HepG2 (cell line): ENCODE measurements at regions not wholly inside any gene's neighbourhood (a gene's known extent, or its start where the extent isn't known, plus 50 kb on each side); places are given as distances from the start of the nearest gene placed in this dataset.

ENCODE experiments used
- BORCS8-MEF2B ChIP-seq: sonication (generic); formaldehyde crosslinking; IDR thresholded peaks from 2 replicates; pipeline ENCODE4 v1.8.0; 2022; ENCODE audit warnings: mild to moderate bottlenecking, missing genetic modification reagents
- ELF3 ChIP-seq: IDR thresholded peaks from 2 replicates; pipeline ENCODE4 v1.6.1; 2016; ENCODE audit warnings: missing genetic modification reagents, missing compliant biosample characterization
- FOXK1 ChIP-seq: sonication (generic); formaldehyde crosslinking; IDR thresholded peaks from 2 replicates; pipeline ENCODE4 v1.4.0; 2020; ENCODE audit warnings: low read depth, missing genetic modification reagents, borderline replicate concordance
- ISX ChIP-seq: sonication (generic); formaldehyde crosslinking; conservative IDR thresholded peaks from 2 replicates; pipeline ENCODE4 v1.5.0; 2020; ENCODE audit warnings: missing genetic modification reagents
- KLF16 ChIP-seq, 2 experiments: sonication (generic) in 1 of 2; formaldehyde crosslinking in 1 of 2; IDR thresholded peaks; 2 replicates each; pipeline versions ENCODE4 v1.6.1 to v1.8.0; 2016 to 2023; ENCODE audit warnings: missing genetic modification reagents in 2 of 2, missing compliant biosample characterization in 1 of 2
- KLF6 ChIP-seq: IDR thresholded peaks from 2 replicates; pipeline ENCODE4 v1.8.0; 2016; ENCODE audit warnings: missing biosample characterization, missing genetic modification reagents
- MAFK ChIP-seq, 2 experiments: IDR thresholded peaks in 1 of 2; conservative IDR thresholded peaks in 1 of 2; 2 replicates each; pipeline ENCODE4 v1.6.1; 2011; ENCODE audit warnings: improper control_type of control experiment in 2 of 2, low read length in 2 of 2
- MEIS1 ChIP-seq: sonication (generic); formaldehyde crosslinking; IDR thresholded peaks from 2 replicates; pipeline ENCODE4 v1.9.0; 2021; ENCODE audit warnings: mild to moderate bottlenecking, missing genetic modification reagents, moderate library complexity, borderline replicate concordance
- MIER2 ChIP-seq: IDR thresholded peaks from 2 replicates; pipeline ENCODE4 v1.6.1; 2016; ENCODE audit warnings: missing biosample characterization, missing genetic modification reagents
- NFYC ChIP-seq: IDR thresholded peaks from 2 replicates; pipeline ENCODE4 v1.6.1; 2016; ENCODE audit warnings: missing genetic modification reagents, missing compliant biosample characterization
- RAD21 ChIP-seq: fragments of 450-650 bp; formaldehyde crosslinking; IDR thresholded peaks from 2 replicates; pipeline ENCODE4 v1.5.0; 2020; ENCODE audit warnings: mild to moderate bottlenecking
- TEAD3 ChIP-seq: optimal IDR thresholded peaks from 2 replicates; pipeline ENCODE3; 2016; ENCODE audit warnings: borderline replicate concordance
- TFE3 ChIP-seq: IDR thresholded peaks from 2 replicates; pipeline ENCODE4 v1.6.1; 2016
- TGIF2 ChIP-seq: IDR thresholded peaks from 2 replicates; pipeline ENCODE4 v1.6.1; 2016; ENCODE audit warnings: control low read depth, missing compliant biosample characterization
- WIZ ChIP-seq: sonication (generic); formaldehyde crosslinking; IDR thresholded peaks from 2 replicates; pipeline ENCODE4 v1.5.1; 2020; ENCODE audit warnings: mild to moderate bottlenecking, missing genetic modification reagents
- ZNF557 ChIP-seq: sonication (generic); formaldehyde crosslinking; IDR thresholded peaks from 2 replicates; pipeline ENCODE4 v1.4.0; 2020; ENCODE audit warnings: missing genetic modification reagents
- ZNF605 ChIP-seq: sonication (generic); formaldehyde crosslinking; IDR thresholded peaks from 2 replicates; pipeline ENCODE4 v1.8.0; 2022; ENCODE audit warnings: mild to moderate bottlenecking, missing genetic modification reagents

GRCh38 chr5:175321927-175322532 lies 122.0 kb downstream of the DRD1 start (continued):
- peak; percentile 97 for TF ChIP-seq MIER2 (CRISPR knock-in tag)
- TF ChIP-seq MEIS1 (CRISPR knock-in tag), result no peak
- TF ChIP-seq TGIF2, result peak; percentile 81; the same call in 1 of the 2 replicates
- no peak for TF ChIP-seq RAD21 (CRISPR knock-in tag)
- 0 out of 2 replicates have a peak, but pooled peaks have one; percentile 43 for TF ChIP-seq KLF6
- no peak for TF ChIP-seq TEAD3 (CRISPR knock-in tag)
- no peak for TF ChIP-seq ZNF557 (CRISPR knock-in tag)
- TF ChIP-seq ISX (CRISPR knock-in tag), result no peak
- TF ChIP-seq MAFK (conservative IDR thresholded peaks at IDR 0.05 in 1 of 2, IDR thresholded peaks at IDR 0.05 in 1 of 2; ENCODE audit: low read length in 2 of 2), result no peak
- 0 out of 2 replicates have a peak, but pooled peaks have one; percentile 19 for TF ChIP-seq ELF3 (CRISPR knock-in tag)
- no peak for TF ChIP-seq FOXK1 (CRISPR knock-in tag)
- no peak for TF ChIP-seq NFYC (CRISPR knock-in tag)
- TF ChIP-seq TFE3 (CRISPR knock-in tag), result 0 out of 2 replicates have a peak, but pooled peaks have one; percentile 22
- TF ChIP-seq WIZ (CRISPR knock-in tag), result peak; percentile 67; the same call in 1 of the 2 replicates
- TF ChIP-seq ZNF605 (CRISPR knock-in tag), result 0 out of 2 replicates have a peak, but pooled peaks have one; percentile 20
- 0 out of 4 replicates have a peak, but pooled peaks of 1 of the 2 experiments have one; percentile 27 for TF ChIP-seq KLF16 (CRISPR knock-in tag; IDR thresholded peaks at IDR 0.05)
- TF ChIP-seq BORCS8-MEF2B (CRISPR knock-in tag), result peak; percentile 41; the same call in 1 of the 2 replicates
